GM12878 (cell line): ENCODE measurements at regions not wholly inside any gene's neighbourhood (a gene's known extent, or its start where the extent isn't known, plus 50 kb on each side); places are given as distances from the start of the nearest gene placed in this dataset.

Source experiments
- ATAC-seq: fragments of 200-7000 bp; cut with Tn5 transposase; 3 replicates; pipeline ENCODE4 v1.9.1; 2020; ENCODE audit warnings: mild to moderate bottlenecking, moderate library complexity
- BruUV-seq: library from RNA; stranded (reverse); fragments of 400-500 nt; replicated peaks from 2 replicates; lab custom pipeline; 2021; lab: Mats Ljungman, UMichigan
- CTCF ChIA-PET: fragments of 300-600 bp; sonication (Branson Sonifier 250); formaldehyde crosslinking; extraction: SDS; loops from one replicate; lab custom pipeline; 2021; ENCODE audit warnings: inconsistent platforms; lab: Yijun Ruan, JAX
- POLR2A ChIA-PET: fragments of 350-600 bp; formaldehyde crosslinking; extraction: SDS; loops from one replicate; lab custom pipeline; 2021; ENCODE audit warnings: inconsistent platforms; lab: Charles Lee
- RAD21 ChIA-PET: fragments of 300-600 bp; sonication (Branson Sonifier 250); formaldehyde crosslinking; loops from one replicate; lab custom pipeline; 2023; ENCODE audit warnings: antibody characterized with exemption; ENCODE audit not compliant: unreplicated experiment; lab: Charles Lee
- SMC1A ChIA-PET: fragments of 300-600 bp; sonication (Branson Sonifier 250); formaldehyde crosslinking; loops from one replicate; lab custom pipeline; 2023; ENCODE audit not compliant: unreplicated experiment, uncharacterized antibody; lab: Charles Lee
- DNase-seq: peaks from one replicate; pipeline ENCODE4 v3.0.0-alpha.2; 2011; ENCODE audit warnings: low read depth, low spot score
- FAIRE-seq: peaks from 3 replicates; lab custom pipeline; 2011; peaks lifted over from hg19 to GRCh38; lab: Jason Lieb, UNC
- H2AFZ ChIP-seq: 2 replicates; pipeline ENCODE4 v1.6.0; 2011; ENCODE audit warnings: low read depth, low read length, control low read depth; ENCODE audit not compliant: control insufficient read depth
- H3K27ac ChIP-seq: 2 replicates; pipeline ENCODE4 v1.5.1; 2011; ENCODE audit warnings: control low read depth; ENCODE audit not compliant: control insufficient read depth, insufficient read depth
- H3K27me3 ChIP-seq, 2 experiments: replicated peaks in 1 of 2; 2 replicates each; pipeline versions ENCODE4 v1.6.0 to v1.6.1; 2011; ENCODE audit warnings: low read length in 1 of 2; ENCODE audit not compliant: control insufficient read depth in 2 of 2, insufficient read depth in 2 of 2
- H3K36me3 ChIP-seq, 2 experiments: 2 replicates each; pipeline ENCODE4 v1.5.1; 2011; ENCODE audit warnings: low read length in 1 of 2; ENCODE audit not compliant: control insufficient read depth in 2 of 2, insufficient read depth in 2 of 2
- H3K4me1 ChIP-seq: 2 replicates; pipeline ENCODE4 v1.6.1; 2011; ENCODE audit warnings: mild to moderate bottlenecking, low read length, moderate library complexity, mixed read lengths; ENCODE audit not compliant: control insufficient read depth, insufficient read depth
- H3K4me2 ChIP-seq: 2 replicates; pipeline ENCODE4 v1.6.0; 2011; ENCODE audit warnings: control low read depth; ENCODE audit not compliant: control insufficient read depth, insufficient read depth
- H3K4me3 ChIP-seq: fragments of 200-600 bp; sonication (generic); 2 replicates; pipeline ENCODE4 v1.5.1; 2016
- H3K79me2 ChIP-seq: 2 replicates; pipeline ENCODE4 v1.6.0; 2011; ENCODE audit warnings: low read length; ENCODE audit not compliant: control insufficient read depth, insufficient read depth
- H3K9ac ChIP-seq: 2 replicates; pipeline ENCODE4 v1.8.0; 2011; ENCODE audit warnings: low read length, control low read depth, mixed read lengths; ENCODE audit not compliant: control insufficient read depth, insufficient read depth
- H3K9me3 ChIP-seq: replicated peaks from 3 replicates; pipeline ENCODE4 v1.5.1; 2011; ENCODE audit warnings: mild to moderate bottlenecking, low read length; ENCODE audit not compliant: control insufficient read depth, insufficient read depth
- H4K20me1 ChIP-seq: 2 replicates; pipeline ENCODE4 v1.6.0; 2011; ENCODE audit not compliant: control insufficient read depth, insufficient read depth
- ASH2L ChIP-seq: fragments of 300-600, 200-600 bp; sonication (generic); IDR thresholded peaks from 2 replicates; pipeline ENCODE4 v1.6.1; 2017; ENCODE audit warnings: low read depth, mild to moderate bottlenecking, borderline replicate concordance
- CBX3 ChIP-seq: fragments of 200-600 bp; sonication (generic); IDR thresholded peaks from 2 replicates; pipeline ENCODE4 v1.6.1; 2016; ENCODE audit warnings: low read depth, borderline replicate concordance
- CEBPB ChIP-seq, 2 experiments: fragments of 150-350 bp in 1 of 2; IDR thresholded peaks; 2 replicates each; pipeline ENCODE4 v1.6.1; 2012 to 2014; ENCODE audit warnings: low read depth in 2 of 2, low read length in 2 of 2, borderline replicate concordance in 1 of 2, inconsistent platforms in 1 of 2
- CHD2 ChIP-seq: IDR thresholded peaks from 2 replicates; pipeline ENCODE4 v1.6.1; 2011; ENCODE audit warnings: low read depth, low read length, improper control_type of control experiment, borderline replicate concordance
- CREB1 ChIP-seq: IDR thresholded peaks from 2 replicates; pipeline ENCODE4 v1.6.1; 2012; ENCODE audit warnings: low read depth, mild to moderate bottlenecking, inconsistent platforms
- DPF2 ChIP-seq: fragments of 450-650 bp; IDR thresholded peaks from 2 replicates; pipeline ENCODE4 v1.6.1; 2017; ENCODE audit warnings: mild to moderate bottlenecking
- FOXM1 ChIP-seq: IDR thresholded peaks from 2 replicates; pipeline ENCODE4 v1.6.1; 2012; ENCODE audit warnings: low read depth, mild to moderate bottlenecking, inconsistent platforms, low read length, moderate library complexity
- GATAD2B ChIP-seq: fragments of 450-650 bp; conservative IDR thresholded peaks from 2 replicates; pipeline ENCODE4 v1.6.1; 2017; ENCODE audit warnings: low read depth, mild to moderate bottlenecking, moderate library complexity
- MEF2A ChIP-seq: IDR thresholded peaks from 2 replicates; pipeline ENCODE4 v1.6.1; 2011; ENCODE audit warnings: low read depth, mild to moderate bottlenecking, low read length, moderate library complexity; ENCODE audit not compliant: insufficient read depth
- MXI1 ChIP-seq: fragments of 150-350 bp; IDR thresholded peaks from 2 replicates; pipeline ENCODE4 v1.6.1; 2011; ENCODE audit warnings: low read depth, mild to moderate bottlenecking, inconsistent platforms, low read length, improper control_type of control experiment
- POLR2AphosphoS5 ChIP-seq: IDR thresholded peaks from 2 replicates; pipeline ENCODE4 v1.6.1; 2011; ENCODE audit warnings: mild to moderate bottlenecking, low read length, inconsistent platforms
- RAD21 ChIP-seq: IDR thresholded peaks from 2 replicates; pipeline ENCODE4 v1.6.1; 2011; ENCODE audit warnings: mild to moderate bottlenecking, low read depth, low read length, moderate library complexity; ENCODE audit not compliant: insufficient read depth
- RCOR1 ChIP-seq: conservative IDR thresholded peaks from 2 replicates; pipeline ENCODE4 v1.6.1; 2012; ENCODE audit warnings: low read depth, low read length, improper control_type of control experiment
- RUNX3 ChIP-seq: IDR thresholded peaks from 2 replicates; pipeline ENCODE4 v1.6.1; 2012; ENCODE audit warnings: low read length, inconsistent platforms
- SREBF1 ChIP-seq: IDR thresholded peaks from 2 replicates; pipeline ENCODE4 v1.6.1; 2012; ENCODE audit warnings: mild to moderate bottlenecking, low read length
- STAT1 ChIP-seq: fragments of 450-650 bp; conservative IDR thresholded peaks from 2 replicates; pipeline ENCODE4 v1.6.1; 2014; ENCODE audit warnings: antibody characterized with exemption, mild to moderate bottlenecking
- TARDBP ChIP-seq: IDR thresholded peaks from 2 replicates; pipeline ENCODE4 v1.6.1; 2016; ENCODE audit warnings: borderline replicate concordance
- WGBS: methylation state at CpG from one replicate; pipeline ENCODE4 v1.1.6; 2016; ENCODE audit warnings: low lambda C conversion rate; ENCODE audit not compliant: insufficient replicate concordance, insufficient coverage; ENCODE audit errors: missing lambda C conversion rate; 5-methylcytosine and 5-hydroxymethylcytosine counted together
- in situ Hi-C: fragments of 300-500 bp; cut with MboI; formaldehyde crosslinking; loops from 9 replicates; pipeline ENCODE4 v1.14.3; 2018; ENCODE audit warnings: mixed read lengths
- intact Hi-C: fragments of 100-400 bp; cut with micrococcal nuclease; formaldehyde crosslinking; loops from one replicate; pipeline ENCODE4 v1.14.2; 2022; ENCODE audit not compliant: unreplicated experiment
- TF ChIP-seq, protein P1 (sequence below): fragments of 450-650 bp; formaldehyde crosslinking; IDR thresholded peaks from 2 replicates; pipeline ENCODE4 v1.4.0; 2022; ENCODE audit warnings: mild to moderate bottlenecking, moderate library complexity

DNA sequence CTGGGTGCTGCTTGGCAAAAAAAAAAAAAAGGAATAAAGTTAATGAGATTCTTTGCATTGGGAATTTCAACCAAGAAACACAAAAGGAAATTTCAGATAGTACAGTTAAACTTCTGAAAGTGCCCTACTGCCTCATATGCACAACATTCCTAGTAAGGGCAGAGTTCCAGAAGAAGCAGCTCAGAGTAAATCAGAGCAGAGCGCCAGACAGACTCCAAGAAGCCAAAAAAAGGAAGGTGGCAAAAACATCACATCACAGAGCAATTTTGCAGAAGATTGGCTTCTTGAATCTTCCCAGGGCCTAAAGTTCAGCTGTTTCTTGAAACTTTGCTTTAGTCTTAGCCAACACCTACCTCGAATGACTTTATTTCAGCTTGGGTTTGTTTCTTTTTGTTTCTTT is 544.1 kb downstream of the XPNPEP1 start:
- CTCF ChIA-PET: no interaction called here
- BruUV-seq: no TSS peak
- TF ChIP-seq STAT1 (no peak), MXI1 (no peak), POLR2AphosphoS5 (no peak)
- H3K27me3 ChIP-seq: no peaks in the 10 kb centered on the region
- no peaks in the 10 kb centered on the region for H3K9me3 ChIP-seq
- POLR2A ChIA-PET: no interaction called here
- no peaks in the 10 kb centered on the region for H3K36me3 ChIP-seq
- no peak for DNase-seq
- H3K9ac ChIP-seq: no peak overlapping the region
- H4K20me1 ChIP-seq: no peaks in the 10 kb centered on the region
- WGBS: 5% methylated on average over 2 of the region's 2 CpGs
- RAD21 ChIA-PET: no interaction called here
- no peaks in the 10 kb centered on the region for H3K4me1 ChIP-seq
- ATAC-seq: no peak
- no peak overlapping the region for H2AFZ ChIP-seq
- no peaks in the 10 kb centered on the region for H3K79me2 ChIP-seq
- in situ Hi-C loops (no loop called here), intact Hi-C loops (no loop called here)
- no peak for FAIRE-seq
- no peak overlapping the region for H3K4me2 ChIP-seq
- H3K4me3 ChIP-seq: no peak overlapping the region
- SMC1A ChIA-PET: no interaction called here
- no peak overlapping the region for H3K27ac ChIP-seq

DNA sequence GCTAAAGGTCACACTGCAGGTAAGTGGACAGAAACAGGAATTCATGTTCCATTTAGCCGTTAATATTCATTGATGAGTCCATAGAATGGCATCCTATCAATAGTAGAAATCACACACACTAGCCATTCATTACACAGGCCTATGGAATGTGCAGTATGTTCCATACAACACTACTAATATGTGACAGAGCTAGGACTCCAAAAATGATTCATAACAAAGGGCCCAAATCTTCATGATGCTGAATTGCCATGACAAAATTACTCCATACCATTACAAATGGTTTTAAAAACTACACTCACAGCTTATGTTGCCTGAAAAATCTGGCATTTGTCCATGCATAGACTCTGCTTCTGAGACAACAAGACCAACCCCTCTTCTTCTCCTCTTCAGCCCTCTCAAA is 549.1 kb downstream of the XPNPEP1 start:
- ChIA-PET RAD21 (no interaction called here), POLR2A (no interaction called here), SMC1A (no interaction called here), CTCF (no interaction called here)
- H3K36me3 ChIP-seq: no peaks in the 10 kb centered on the region
- intact Hi-C loops (no loop called here), in situ Hi-C loops (no loop called here)
- no peak overlapping the region for H3K27ac ChIP-seq
- H3K4me2 ChIP-seq: no peak overlapping the region
- no peaks in the 10 kb centered on the region for H4K20me1 ChIP-seq
- no peaks in the 10 kb centered on the region for H3K4me1 ChIP-seq
- BruUV-seq: no TSS peak
- no peaks in the 10 kb centered on the region for H3K79me2 ChIP-seq
- H3K9me3 ChIP-seq: no peaks in the 10 kb centered on the region
- WGBS: 5% methylated on average over 1 of the region's 1 CpG
- H2AFZ ChIP-seq: no peak overlapping the region
- H3K9ac ChIP-seq: no peak overlapping the region
- no peak overlapping the region for H3K4me3 ChIP-seq
- DNase-seq (no peak), FAIRE-seq (no peak), ATAC-seq (no peak)
- H3K27me3 ChIP-seq: no peaks in the 10 kb centered on the region
- TF ChIP-seq STAT1: no peak
- no peak for TF ChIP-seq MEF2A
- no peak for TF ChIP-seq DPF2
- no peak for TF ChIP-seq CBX3
- TF ChIP-seq RUNX3: no peak
- TF ChIP-seq CREB1: no peak
- TF ChIP-seq ASH2L: no peak
- TF ChIP-seq SREBF1: no peak
- no peak for TF ChIP-seq CEBPB (IDR thresholded peaks at IDR 0.05; ENCODE audit: borderline replicate concordance in 1 of 2, low read depth in 2 of 2, low read length in 2 of 2)
- TF ChIP-seq, protein P1, sequence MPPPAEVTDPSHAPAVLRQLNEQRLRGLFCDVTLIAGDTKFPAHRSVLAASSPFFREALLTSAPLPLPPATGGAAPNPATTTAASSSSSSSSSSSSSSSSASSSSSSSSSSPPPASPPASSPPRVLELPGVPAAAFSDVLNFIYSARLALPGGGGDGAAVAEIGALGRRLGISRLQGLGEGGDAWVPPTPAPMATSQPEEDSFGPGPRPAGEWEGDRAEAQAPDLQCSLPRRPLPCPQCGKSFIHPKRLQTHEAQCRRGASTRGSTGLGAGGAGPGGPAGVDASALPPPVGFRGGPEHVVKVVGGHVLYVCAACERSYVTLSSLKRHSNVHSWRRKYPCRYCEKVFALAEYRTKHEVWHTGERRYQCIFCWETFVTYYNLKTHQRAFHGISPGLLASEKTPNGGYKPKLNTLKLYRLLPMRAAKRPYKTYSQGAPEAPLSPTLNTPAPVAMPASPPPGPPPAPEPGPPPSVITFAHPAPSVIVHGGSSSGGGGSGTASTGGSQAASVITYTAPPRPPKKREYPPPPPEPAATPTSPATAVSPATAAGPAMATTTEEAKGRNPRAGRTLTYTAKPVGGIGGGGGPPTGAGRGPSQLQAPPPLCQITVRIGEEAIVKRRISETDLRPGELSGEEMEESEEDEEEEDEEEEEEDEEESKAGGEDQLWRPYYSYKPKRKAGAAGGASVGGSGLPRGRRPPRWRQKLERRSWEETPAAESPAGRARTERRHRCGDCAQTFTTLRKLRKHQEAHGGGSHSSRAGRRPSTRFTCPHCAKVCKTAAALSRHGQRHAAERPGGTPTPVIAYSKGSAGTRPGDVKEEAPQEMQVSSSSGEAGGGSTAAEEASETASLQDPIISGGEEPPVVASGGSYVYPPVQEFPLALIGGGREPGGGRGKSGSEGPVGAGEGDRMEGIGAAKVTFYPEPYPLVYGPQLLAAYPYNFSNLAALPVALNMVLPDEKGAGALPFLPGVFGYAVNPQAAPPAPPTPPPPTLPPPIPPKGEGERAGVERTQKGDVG (CRISPR knock-in tag): no peak
- TF ChIP-seq RAD21: no peak
- no peak for TF ChIP-seq RCOR1
- TF ChIP-seq GATAD2B: no peak
- no peak for TF ChIP-seq CHD2
- TF ChIP-seq FOXM1: no peak
- no peak for TF ChIP-seq TARDBP
